Skeletal muscle tissue (tissue), 3 donors: ENCODE measurements at regions not wholly inside any gene's neighbourhood (a gene's known extent, or its start where the extent isn't known, plus 50 kb on each side); places are given as distances from the start of the nearest gene placed in this dataset.

ENCODE experiments used
- H3K27ac ChIP-seq: one replicate; pipeline ENCODE4 v1.7.0; 2013; ENCODE audit warnings: mild to moderate bottlenecking, low read depth, low read length, inconsistent platforms
- H3K27me3 ChIP-seq, 3 donors: one replicate each; pipeline ENCODE4 v1.7.0; 2013; ENCODE audit warnings: low read length in 3 of 3; ENCODE audit not compliant: control insufficient read depth in 3 of 3, insufficient read depth in 3 of 3
- H3K36me3 ChIP-seq, 3 donors: one replicate each; pipeline ENCODE4 v1.7.0; 2013; ENCODE audit warnings: low read length in 3 of 3; ENCODE audit not compliant: control insufficient read depth in 3 of 3, insufficient read depth in 3 of 3
- H3K4me1 ChIP-seq, 3 donors: one replicate each; pipeline ENCODE4 v1.7.0; 2013; ENCODE audit warnings: low read length in 3 of 3, mild to moderate bottlenecking in 3 of 3; ENCODE audit not compliant: control insufficient read depth in 3 of 3, insufficient read depth in 3 of 3
- H3K4me3 ChIP-seq, 3 donors: one replicate each; pipeline ENCODE4 v1.7.0; 2013; ENCODE audit warnings: low read length in 3 of 3
- H3K9ac ChIP-seq, 3 donors: one replicate each; pipeline ENCODE4 v1.7.0; 2013; ENCODE audit warnings: low read length in 3 of 3, mild to moderate bottlenecking in 3 of 3, moderate library complexity in 2 of 3, low read depth in 1 of 3
- H3K9me3 ChIP-seq, 3 donors: one replicate each; pipeline ENCODE4 v1.7.0; 2013; ENCODE audit warnings: low read length in 3 of 3; ENCODE audit not compliant: control insufficient read depth in 3 of 3
- donor health status: Osteomylitis.

DNA sequence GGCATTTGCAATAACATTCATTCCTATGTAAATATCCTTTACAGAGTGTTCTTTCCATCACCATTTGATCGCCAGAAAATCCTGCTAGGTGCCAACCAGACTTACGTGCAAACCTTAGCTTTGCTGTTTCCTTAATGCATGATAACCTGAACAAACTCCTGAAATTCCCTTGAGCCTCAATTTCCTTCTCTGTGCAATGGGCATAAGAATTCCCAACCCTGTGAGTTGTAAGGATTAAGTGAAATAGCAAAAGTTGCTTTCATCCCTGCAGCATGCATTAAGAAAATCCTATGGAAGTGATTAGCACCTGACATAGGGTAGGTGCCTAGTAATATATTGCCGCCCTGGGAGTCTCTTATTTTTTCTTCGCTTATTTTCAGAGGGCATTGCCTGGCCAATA, 272.7 kb downstream of the MAF start:
- H3K36me3 ChIP-seq: no peaks in the 10 kb centered on the region
- H3K4me3 ChIP-seq: no peak overlapping the region
- no peaks in the 10 kb centered on the region for H3K27me3 ChIP-seq
- peaks cover 0 to 5% (median 4%) of the 10 kb centered on the region in 3 donors for H3K4me1 ChIP-seq
- no peak overlapping the region for H3K9ac ChIP-seq
- H3K27ac ChIP-seq: no peak overlapping the region
- no peaks in the 10 kb centered on the region for H3K9me3 ChIP-seq

DNA sequence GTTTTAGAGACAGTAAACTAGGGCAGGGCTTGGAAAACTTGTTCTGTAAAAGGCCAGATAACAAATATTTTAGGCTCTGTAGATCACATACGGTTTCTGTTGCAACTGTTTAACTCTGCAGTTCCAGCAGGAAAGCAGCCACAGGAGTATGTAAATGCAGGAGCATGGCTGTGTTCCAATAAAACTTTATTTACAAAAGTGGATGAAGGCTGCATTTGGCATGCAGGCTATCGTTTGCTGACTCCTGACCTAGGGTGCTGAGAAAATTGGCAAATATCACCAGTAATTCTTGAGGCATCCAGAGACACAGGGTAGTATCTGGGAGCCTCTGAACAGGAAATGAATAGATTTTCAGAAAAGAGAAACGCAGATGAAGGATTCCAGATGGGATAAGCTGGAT, 274.0 kb downstream of the MAF start:
- H3K4me1 ChIP-seq: peaks cover 0 to 5% (median 4%) of the 10 kb centered on the region in 3 donors
- H3K4me3 ChIP-seq: no peak overlapping the region
- H3K27ac ChIP-seq: no peak overlapping the region
- H3K27me3 ChIP-seq: no peaks in the 10 kb centered on the region
- no peak overlapping the region for H3K9ac ChIP-seq
- no peaks in the 10 kb centered on the region for H3K9me3 ChIP-seq
- no peaks in the 10 kb centered on the region for H3K36me3 ChIP-seq

DNA sequence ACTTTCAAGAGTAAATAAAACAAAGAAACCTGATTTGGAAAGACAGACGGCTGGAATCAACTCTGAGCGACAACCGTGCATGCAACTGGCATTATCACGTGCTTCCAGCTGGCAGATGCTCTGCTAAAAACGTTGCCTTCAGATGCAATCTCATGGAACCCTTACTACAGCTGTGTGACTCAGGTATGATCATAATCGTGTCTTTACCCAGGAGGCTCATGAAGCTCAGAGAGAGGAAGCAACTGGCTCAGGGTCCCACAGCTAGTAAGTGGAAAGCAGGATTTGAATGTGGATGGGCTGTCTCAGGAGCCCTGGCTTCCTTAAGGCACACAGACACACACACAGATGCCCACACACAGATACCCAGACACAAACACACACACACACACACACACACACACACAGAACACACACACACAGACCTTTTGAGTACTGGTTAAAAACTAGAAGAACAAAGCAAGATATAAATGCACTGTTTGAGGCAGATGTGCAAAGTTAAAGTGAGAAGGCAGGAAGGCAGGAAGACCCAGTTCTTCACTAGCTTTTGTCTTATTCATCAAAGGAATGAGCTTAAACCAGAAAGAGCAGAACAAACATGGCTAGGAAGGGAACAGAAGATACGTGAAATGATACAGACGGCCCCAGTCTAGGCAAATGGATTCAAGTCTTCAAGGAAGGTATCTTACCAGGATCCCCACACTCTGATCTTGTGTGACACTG, 275.2 kb downstream of the MAF start:
- Histone ChIP-seq H3K4me3 (no peak overlapping the region), H3K27me3 (no peaks in the 10 kb centered on the region), H3K9ac (no peak overlapping the region), H3K36me3 (no peaks in the 10 kb centered on the region), H3K9me3 (no peaks in the 10 kb centered on the region), H3K4me1 (peaks cover 3 to 13% (median 7%) of the 10 kb centered on the region in 3 donors), H3K27ac (no peak overlapping the region)

DNA sequence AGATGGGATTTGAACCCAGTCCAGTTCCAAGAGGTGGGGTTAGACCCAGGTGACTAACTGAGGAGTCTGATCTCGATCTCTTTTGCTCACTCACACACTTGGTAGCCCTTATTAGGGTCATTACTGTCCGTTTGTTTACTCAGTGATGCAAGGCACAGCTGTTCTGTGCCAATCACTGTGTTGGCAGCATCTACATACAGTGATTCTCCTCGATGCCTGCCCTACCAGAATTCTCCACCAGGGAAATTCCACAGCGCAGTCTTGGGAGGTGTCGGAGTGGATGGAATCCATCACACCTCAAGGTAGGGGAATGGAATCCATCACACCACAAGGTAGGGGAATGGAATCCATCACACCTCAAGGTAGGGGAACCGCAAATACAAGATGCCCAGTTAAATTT, 279.6 kb downstream of the MAF start:
- Histone ChIP-seq H3K4me1 (peaks cover 9 to 21% (median 10%) of the 10 kb centered on the region in 3 donors), H3K9ac (no peak overlapping the region), H3K9me3 (no peaks in the 10 kb centered on the region), H3K27me3 (no peaks in the 10 kb centered on the region), H3K4me3 (peak overlapping the region in 1 of 3 donors; percentile 40), H3K36me3 (no peaks in the 10 kb centered on the region), H3K27ac (no peak overlapping the region)

DNA sequence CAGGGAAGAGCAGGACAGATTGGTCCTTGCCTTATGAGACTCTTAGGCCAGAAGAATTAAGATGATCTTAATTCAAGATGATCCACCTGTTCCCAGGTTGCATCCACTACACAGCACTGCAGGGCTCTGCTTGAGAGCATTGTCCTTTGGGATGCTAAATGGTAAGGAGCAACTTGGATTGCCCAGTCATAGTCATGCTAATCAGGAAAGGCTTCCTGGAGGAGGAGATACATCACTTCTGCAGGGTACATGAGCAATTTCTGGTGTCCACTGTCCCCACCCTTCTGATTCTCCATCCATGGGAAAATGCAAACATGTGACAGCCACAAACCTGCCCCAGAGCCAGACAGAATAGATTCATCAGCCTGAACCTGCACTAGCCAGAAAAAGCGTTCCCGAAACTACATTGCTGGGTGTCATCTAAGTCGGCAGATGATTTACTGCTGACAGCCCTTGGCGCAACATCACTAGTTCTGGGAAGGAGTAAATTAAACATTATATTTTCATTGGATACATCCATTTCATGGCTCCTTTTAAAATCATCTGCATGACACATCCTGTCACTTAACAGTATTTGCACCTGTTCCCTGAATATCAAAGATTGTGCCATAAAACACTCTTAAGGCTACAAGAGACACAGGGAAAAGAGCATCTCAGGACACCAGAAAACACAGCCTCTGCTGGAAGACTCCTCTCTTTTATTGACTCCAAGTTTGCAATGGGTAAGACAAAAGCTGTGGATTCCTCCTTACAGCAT, 282.2 kb downstream of the MAF start:
- Histone ChIP-seq H3K9ac (peak overlapping the region in 1 of 3 donors; percentile 20), H3K4me3 (no peak overlapping the region), H3K36me3 (no peaks in the 10 kb centered on the region), H3K4me1 (peaks cover 9 to 21% (median 10%) of the 10 kb centered on the region in 3 donors), H3K9me3 (no peaks in the 10 kb centered on the region), H3K27ac (no peak overlapping the region), H3K27me3 (no peaks in the 10 kb centered on the region)

DNA sequence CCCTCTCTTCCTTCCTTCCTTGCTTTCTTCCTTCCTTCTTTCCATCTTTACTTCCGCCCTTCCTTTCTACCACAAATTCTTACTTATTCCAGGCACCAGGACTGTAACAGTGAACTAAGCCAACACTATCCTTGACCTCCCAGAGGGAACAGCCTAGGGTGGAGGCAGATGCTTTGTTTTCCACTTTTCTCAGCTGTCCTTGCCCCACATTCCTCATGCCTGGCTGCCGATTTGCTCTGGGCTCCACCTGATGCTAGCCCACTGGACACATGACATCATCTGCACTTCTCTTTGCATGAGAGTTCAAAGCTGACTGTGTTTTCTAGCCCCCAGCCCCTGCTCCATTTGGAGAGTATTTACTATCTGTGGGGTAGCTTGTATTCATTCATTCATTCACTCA, 283.0 kb downstream of the MAF start:
- Histone ChIP-seq H3K4me3 (no peak overlapping the region), H3K27me3 (peaks cover 0 to 4% (median 0%) of the 10 kb centered on the region in 3 donors), H3K36me3 (no peaks in the 10 kb centered on the region), H3K27ac (no peak overlapping the region), H3K9me3 (no peaks in the 10 kb centered on the region), H3K4me1 (peaks cover 9 to 21% (median 10%) of the 10 kb centered on the region in 3 donors), H3K9ac (no peak overlapping the region)

DNA sequence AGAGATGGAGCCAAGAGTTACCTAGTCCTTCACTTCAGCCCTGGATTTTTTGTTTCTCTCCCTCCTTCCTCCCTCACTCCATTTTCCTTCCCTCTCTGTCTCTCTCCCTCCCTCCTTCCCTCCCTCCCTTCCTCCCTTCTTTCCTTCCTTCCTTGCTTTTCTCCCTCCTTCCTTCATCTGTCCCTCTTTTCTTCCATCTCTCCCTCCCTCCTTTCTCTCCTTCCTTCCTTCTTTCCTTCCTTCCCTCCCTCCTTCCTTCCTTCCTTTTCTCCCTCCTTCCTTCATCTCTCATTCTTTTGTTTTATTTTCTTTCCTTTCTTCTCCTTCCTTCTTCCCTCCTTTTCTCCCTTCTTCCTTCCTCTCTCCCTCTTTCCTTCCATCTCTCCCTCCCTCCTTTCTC, 283.5 kb downstream of the MAF start:
- Histone ChIP-seq H3K9me3 (no peaks in the 10 kb centered on the region), H3K4me1 (peaks cover 9 to 21% (median 10%) of the 10 kb centered on the region in 3 donors), H3K27ac (no peak overlapping the region), H3K27me3 (peaks cover 0 to 7% (median 0%) of the 10 kb centered on the region in 3 donors), H3K36me3 (no peaks in the 10 kb centered on the region), H3K9ac (no peak overlapping the region), H3K4me3 (no peak overlapping the region)

DNA sequence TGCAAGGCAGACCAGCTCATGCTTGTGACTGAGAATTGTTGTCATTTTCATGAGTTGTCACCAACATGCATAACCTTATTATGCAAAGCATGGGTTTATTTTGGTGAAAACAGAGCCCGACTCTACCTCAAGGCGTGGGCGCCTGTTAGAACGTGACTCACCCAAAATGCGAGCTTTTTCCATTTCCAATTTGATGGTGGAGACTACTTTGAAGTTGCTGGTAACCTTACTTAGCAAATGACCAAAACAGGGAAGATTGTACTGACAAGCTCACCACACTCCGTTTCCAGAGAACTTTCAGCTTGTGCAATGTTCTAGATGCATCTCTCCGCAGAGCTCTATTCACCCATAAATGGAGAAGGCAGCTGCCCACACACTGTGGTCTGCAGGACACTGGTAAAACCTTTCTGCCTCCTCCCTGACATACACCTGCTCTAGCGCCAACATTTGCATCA, 284.5 kb downstream of the MAF start:
- Histone ChIP-seq H3K27me3 (peaks cover 0 to 9% (median 7%) of the 10 kb centered on the region in 3 donors), H3K36me3 (no peaks in the 10 kb centered on the region)

DNA sequence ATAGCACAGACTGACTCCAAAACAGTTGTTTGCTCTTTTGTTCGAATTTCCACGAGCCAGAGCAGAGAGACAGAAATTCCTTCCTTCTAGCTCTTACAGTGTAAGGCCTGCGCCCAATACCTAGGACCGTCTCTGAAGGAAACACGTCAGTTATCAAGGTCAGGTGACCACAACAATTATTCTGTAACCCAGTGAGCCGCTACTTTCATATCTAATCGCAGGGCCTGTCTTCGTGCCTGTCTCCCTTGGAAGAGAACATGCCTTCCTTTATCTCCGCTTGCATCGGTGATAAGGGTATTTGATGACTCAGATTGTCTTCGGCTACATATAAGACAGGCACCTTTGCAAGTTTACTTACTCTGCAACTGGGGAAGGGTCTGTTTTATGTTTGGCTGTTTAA, 288.0 kb downstream of the MAF start:
- Histone ChIP-seq H3K4me3 (no peak overlapping the region), H3K36me3 (no peaks in the 10 kb centered on the region), H3K27me3 (peaks cover 0 to 9% (median 7%) of the 10 kb centered on the region in 3 donors), H3K9me3 (no peaks in the 10 kb centered on the region), H3K9ac (no peak overlapping the region), H3K4me1 (peaks cover 0 to 1% (median under 1%) of the 10 kb centered on the region in 3 donors), H3K27ac (no peak overlapping the region)

More for the DNA sequence above, 284.5 kb downstream of the MAF start:
- peaks cover 8 to 17% (median 10%) of the 10 kb centered on the region in 3 donors for H3K4me1 ChIP-seq
- no peaks in the 10 kb centered on the region for H3K9me3 ChIP-seq
- no peak overlapping the region for H3K9ac ChIP-seq
- H3K27ac ChIP-seq: no peak overlapping the region
- H3K4me3 ChIP-seq: no peak overlapping the region

DNA sequence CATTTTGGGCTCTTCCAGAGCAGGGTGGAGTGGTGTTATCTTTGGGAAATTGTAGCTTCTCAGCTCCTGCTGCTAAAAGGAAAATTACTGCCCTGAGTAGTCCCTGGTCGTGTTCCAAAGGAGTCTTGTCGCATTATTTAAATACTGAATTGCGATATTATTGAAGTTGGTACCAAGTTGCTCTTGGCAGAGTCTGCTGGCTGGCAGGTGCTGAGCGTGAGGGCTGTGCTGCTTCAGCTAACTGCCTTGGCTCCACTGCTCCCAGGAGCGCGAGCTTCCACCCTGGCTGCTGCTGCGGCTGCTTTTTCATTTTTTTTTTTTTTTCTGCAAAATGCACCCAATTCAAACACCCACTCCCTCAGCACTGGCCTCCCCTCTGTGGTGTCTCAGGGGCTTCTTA, 289.8 kb downstream of the MAF start:
- H3K27ac ChIP-seq: no peak overlapping the region
- H3K9ac ChIP-seq: no peak overlapping the region
- H3K9me3 ChIP-seq: no peaks in the 10 kb centered on the region
- no peaks in the 10 kb centered on the region for H3K36me3 ChIP-seq
- no peak overlapping the region for H3K4me3 ChIP-seq
- H3K4me1 ChIP-seq: no peaks in the 10 kb centered on the region
- peaks cover 0 to 9% (median 7%) of the 10 kb centered on the region in 3 donors for H3K27me3 ChIP-seq
